ENCODE measurements at regions not wholly inside any gene's neighbourhood (a gene's known extent, or its start where the extent isn't known, plus 50 kb on each side); places are given as distances from the start of the nearest gene placed in this dataset.
A peak's percentile ranks its signal among the peaks of the same experiment; 100 is the strongest.

- no peak for DNase-seq
Measured at GRCh38 chr12:93043192-93043876, 114.2 kb upstream of the EEA1 start.

GRCh38 chr12:93043877-93044209 is 114.7 kb upstream of the EEA1 start:
- DNase-seq, result no peak

GRCh38 chr12:93047118-93047517 is 118.0 kb upstream of the EEA1 start:
- no peak for DNase-seq

- DNase-seq, result no peak
Measured at GRCh38 chr12:93048656-93049055, 119.6 kb upstream of the EEA1 start.

- DNase-seq, result no peak
Measured at GRCh38 chr12:93050026-93050747, 121.1 kb upstream of the EEA1 start.

- DNase-seq, result no peak
Measured at GRCh38 chr12:93050748-93051081, 121.6 kb upstream of the EEA1 start.

GRCh38 chr12:93054021-93054420 is 124.9 kb upstream of the EEA1 start:
- no peak for DNase-seq

- no peak for DNase-seq
Measured at GRCh38 chr12:93055221-93055620, 126.1 kb upstream of the EEA1 start.

- DNase-seq, result no peak
Measured at GRCh38 chr12:93056971-93057535, 128.0 kb upstream of the EEA1 start.

GRCh38 chr12:93058280-93058679 is 129.2 kb upstream of the EEA1 start:
- no peak for DNase-seq

- DNase-seq, result no peak
Measured at GRCh38 chr12:93059288-93059687, 130.2 kb upstream of the EEA1 start.

GRCh38 chr12:93059925-93060665 is 131.0 kb upstream of the EEA1 start:
- no peak for DNase-seq

GRCh38 chr12:93060666-93061472 is 131.8 kb upstream of the EEA1 start:
- peak; percentile 94 for DNase-seq

GRCh38 chr12:93061473-93062419 is 132.7 kb upstream of the EEA1 start:
- peak; percentile 65 for DNase-seq

- DNase-seq, result no peak
Measured at GRCh38 chr12:93065896-93066295, 136.8 kb upstream of the EEA1 start.

- no peak for DNase-seq
Measured at GRCh38 chr12:93072340-93072739, 143.2 kb upstream of the EEA1 start.

GRCh38 chr12:93073324-93073723 is 144.2 kb upstream of the EEA1 start:
- DNase-seq, result no peak

- DNase-seq, result no peak
Measured at GRCh38 chr12:93078059-93078458, 149.0 kb upstream of the EEA1 start.

- DNase-seq, result no peak
Measured at GRCh38 chr12:93078577-93078976, 149.5 kb upstream of the EEA1 start.

GRCh38 chr12:93079271-93079670 is 150.2 kb upstream of the EEA1 start:
- no peak for DNase-seq

- no peak for DNase-seq
Measured at GRCh38 chr12:93079976-93080375, 150.9 kb upstream of the EEA1 start.

All from muscle of arm (tissue), 1 donor.